OCI-LY1 (cell line): ENCODE measurements at regions not wholly inside any gene's neighbourhood (a gene's known extent, or its start where the extent isn't known, plus 50 kb on each side); places are given as distances from the start of the nearest gene placed in this dataset.

Experiments used
- H2AFZ ChIP-seq: fragments of 200-600 bp; sonication (generic), shearing (Covaris generic); 2 replicates; pipeline ENCODE4 v1.6.0; 2014; ENCODE audit warnings: antibody characterized with exemption, mild to moderate bottlenecking, low read length
- H3F3A ChIP-seq: fragments of 200-600 bp; sonication (generic), shearing (Covaris generic); 2 replicates; pipeline ENCODE4 v1.6.0; 2014; ENCODE audit warnings: mild to moderate bottlenecking, antibody characterized with exemption, low read length, moderate library complexity; ENCODE audit not compliant: insufficient read depth
- H3K27ac ChIP-seq: fragments of 200-600 bp; sonication (generic); 2 replicates; pipeline ENCODE4 v1.5.1; 2014; ENCODE audit warnings: low read length, mixed run types, mild to moderate bottlenecking, low read depth; ENCODE audit not compliant: poor library complexity, severe bottlenecking
- H3K27me3 ChIP-seq: fragments of 200-600 bp; sonication (generic); 2 replicates; pipeline ENCODE4 v1.6.0; 2014; ENCODE audit warnings: antibody characterized with exemption, mild to moderate bottlenecking, low read length, moderate library complexity; ENCODE audit not compliant: insufficient read depth
- H3K36me3 ChIP-seq: fragments of 200-600 bp; sonication (generic); 2 replicates; pipeline ENCODE4 v1.6.1; 2014; ENCODE audit warnings: mild to moderate bottlenecking, antibody characterized with exemption, low read length, moderate library complexity, mixed read lengths; ENCODE audit not compliant: insufficient read depth
- H3K4me1 ChIP-seq: fragments of 200-600 bp; sonication (generic); 2 replicates; pipeline ENCODE4 v1.5.1; 2014; ENCODE audit warnings: mild to moderate bottlenecking, low read length, moderate library complexity; ENCODE audit not compliant: insufficient read depth, severe bottlenecking
- H3K4me2 ChIP-seq: fragments of 200-600 bp; sonication (generic), shearing (Covaris generic); 2 replicates; pipeline ENCODE4 v1.6.1; 2014; ENCODE audit warnings: low read length
- H3K4me3 ChIP-seq: fragments of 200-600 bp; sonication (generic); 2 replicates; pipeline ENCODE4 v1.5.1; 2014; ENCODE audit warnings: low read length, low read depth, mild to moderate bottlenecking, mixed read lengths; ENCODE audit not compliant: poor library complexity, severe bottlenecking
- H3K79me2 ChIP-seq: fragments of 200-600 bp; shearing (Covaris generic); 2 replicates; pipeline ENCODE4 v1.6.1; 2016; ENCODE audit warnings: mixed run types, low read length, mixed read lengths; ENCODE audit not compliant: insufficient read depth
- H3K9ac ChIP-seq: fragments of 200-600 bp; sonication (generic), shearing (Covaris generic); 2 replicates; pipeline ENCODE4 v1.6.1; 2014; ENCODE audit warnings: mild to moderate bottlenecking, low read length, mixed read lengths
- H3K9me2 ChIP-seq: fragments of 200-600 bp; sonication (generic), shearing (Covaris generic); 2 replicates; pipeline ENCODE4 v1.6.1; 2014; ENCODE audit warnings: low read depth, mild to moderate bottlenecking, low read length, mixed read lengths
- H3K9me3 ChIP-seq: fragments of 200-600 bp; shearing (Covaris generic); 2 replicates; pipeline ENCODE4 v1.6.1; 2014; ENCODE audit warnings: low read length, mixed read lengths
- H4K20me1 ChIP-seq: fragments of 200-600 bp; sonication (generic), shearing (Covaris generic); 2 replicates; pipeline ENCODE4 v1.6.0; 2016; ENCODE audit warnings: mild to moderate bottlenecking, low read length; ENCODE audit not compliant: insufficient read depth
- CTCF ChIP-seq: fragments of 200-600 bp; sonication (generic), shearing (Covaris generic); IDR thresholded peaks from 2 replicates; pipeline ENCODE4 v1.5.1; 2017; ENCODE audit warnings: mild to moderate bottlenecking, antibody characterized with exemption, low read length, moderate library complexity, mixed read lengths
- EZH2 ChIP-seq: fragments of 200-600 bp; sonication (generic), shearing (Covaris generic); IDR thresholded peaks from 2 replicates; pipeline ENCODE4 v1.8.0; 2017; ENCODE audit warnings: borderline replicate concordance, mixed run types, mild to moderate bottlenecking, antibody characterized with exemption, low read length, moderate library complexity, mixed read lengths

DNA sequence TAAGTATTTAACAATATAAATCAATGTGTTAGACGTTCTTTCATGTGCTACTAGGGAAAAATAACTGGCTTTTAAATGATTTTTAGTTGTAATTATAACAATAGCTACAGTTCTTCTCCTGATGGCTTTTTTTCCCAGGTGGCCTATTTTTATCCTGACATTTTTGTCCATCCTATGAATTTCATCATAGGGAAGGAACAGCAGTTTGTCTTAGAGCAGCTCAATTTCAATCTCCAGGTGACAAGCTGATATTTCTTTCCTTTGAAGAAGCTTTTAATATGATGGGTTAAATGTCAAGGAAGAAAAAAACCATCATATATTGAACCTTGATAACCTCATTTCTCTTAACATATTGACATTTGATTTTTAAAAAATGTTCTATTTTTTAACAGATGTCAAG lies 163.0 kb upstream of the AGA start:
- Histone ChIP-seq H3K9me3 (no peaks in the 10 kb centered on the region), H3K27me3 (no peaks in the 10 kb centered on the region), H2AFZ (no peak overlapping the region), H3F3A (no peaks in the 10 kb centered on the region), H3K27ac (no peak overlapping the region), H3K4me1 (no peaks in the 10 kb centered on the region), H4K20me1 (no peaks in the 10 kb centered on the region), H3K9me2 (no peaks in the 10 kb centered on the region), H3K4me2 (no peak overlapping the region), H3K9ac (no peak overlapping the region), H3K4me3 (no peak overlapping the region), H3K36me3 (no peaks in the 10 kb centered on the region), H3K79me2 (no peaks in the 10 kb centered on the region)
- TF ChIP-seq CTCF (no peak), EZH2 (no peak)

GRCh38 chr4:177607111-177607573 lies 164.9 kb upstream of the AGA start:
- Histone ChIP-seq H2AFZ (no peak overlapping the region), H3F3A (no peaks in the 10 kb centered on the region), H3K9me2 (no peaks in the 10 kb centered on the region), H3K4me2 (no peak overlapping the region), H3K27me3 (no peaks in the 10 kb centered on the region), H3K9me3 (no peaks in the 10 kb centered on the region), H4K20me1 (no peaks in the 10 kb centered on the region), H3K4me3 (no peak overlapping the region), H3K27ac (no peak overlapping the region), H3K4me1 (no peaks in the 10 kb centered on the region), H3K79me2 (no peaks in the 10 kb centered on the region), H3K36me3 (no peaks in the 10 kb centered on the region), H3K9ac (no peak overlapping the region)
- TF ChIP-seq EZH2 (no peak), CTCF (no peak)

DNA sequence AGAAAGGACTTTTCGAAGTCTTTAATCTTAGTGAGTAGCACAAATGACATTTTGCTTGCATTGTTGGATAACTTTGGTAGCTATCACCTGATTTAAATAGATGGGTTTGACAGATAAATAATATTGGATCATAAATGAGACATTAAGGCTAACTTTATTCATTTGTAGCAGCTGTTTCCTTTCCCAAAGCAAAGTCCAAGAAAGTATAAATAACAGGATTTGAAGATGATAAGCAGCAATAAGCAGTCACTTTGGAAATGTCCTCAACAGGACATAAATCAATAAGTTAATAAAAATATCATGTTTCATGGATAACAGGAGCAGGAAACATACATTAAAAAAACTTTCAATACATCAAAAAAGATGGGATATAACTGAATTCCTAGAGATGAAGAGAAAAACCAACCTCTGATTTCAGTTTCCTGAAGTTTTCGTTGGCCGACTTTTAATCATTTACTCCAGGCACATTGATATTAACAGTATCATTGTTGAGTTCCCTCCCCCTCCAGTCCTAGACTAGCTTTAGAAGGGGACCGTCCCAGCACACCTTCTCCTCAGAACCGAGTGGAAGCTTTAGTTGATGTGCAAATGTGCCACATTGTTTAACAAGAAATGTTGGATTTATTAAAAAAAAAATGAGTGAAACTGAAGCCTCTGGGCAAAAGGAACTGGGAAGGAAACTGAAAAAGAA lies 169.9 kb upstream of the AGA start:
- no peaks in the 10 kb centered on the region for H3K27me3 ChIP-seq
- no peak overlapping the region for H2AFZ ChIP-seq
- no peaks in the 10 kb centered on the region for H3F3A ChIP-seq
- H3K27ac ChIP-seq: no peak overlapping the region
- H3K9me2 ChIP-seq: no peaks in the 10 kb centered on the region
- no peak overlapping the region for H3K4me2 ChIP-seq
- no peaks in the 10 kb centered on the region for H4K20me1 ChIP-seq
- TF ChIP-seq EZH2 (no peak), CTCF (no peak)
- no peaks in the 10 kb centered on the region for H3K9me3 ChIP-seq
- H3K4me3 ChIP-seq: no peak overlapping the region
- no peaks in the 10 kb centered on the region for H3K36me3 ChIP-seq
- no peaks in the 10 kb centered on the region for H3K4me1 ChIP-seq
- H3K79me2 ChIP-seq: no peaks in the 10 kb centered on the region
- H3K9ac ChIP-seq: no peak overlapping the region
